GM12878 (cell line): ENCODE measurements at regions not wholly inside any gene's neighbourhood (a gene's known extent, or its start where the extent isn't known, plus 50 kb on each side); places are given as distances from the start of the nearest gene placed in this dataset.
A peak's percentile ranks its signal among the peaks of the same experiment; 100 is the strongest.

ENCODE experiments used
- BCL11A ChIP-seq: IDR thresholded peaks from 2 replicates; pipeline ENCODE4 v1.6.1; 2011; ENCODE audit warnings: low read depth, low read length
- CREM ChIP-seq: IDR thresholded peaks from 2 replicates; pipeline ENCODE4 v1.6.1; 2014; ENCODE audit warnings: antibody characterized with exemption, low read depth
- DPF2 ChIP-seq: fragments of 450-650 bp; IDR thresholded peaks from 2 replicates; pipeline ENCODE4 v1.6.1; 2017; ENCODE audit warnings: mild to moderate bottlenecking
- EZH2 ChIP-seq: IDR thresholded peaks from 2 replicates; pipeline ENCODE4 v1.6.1; 2012; ENCODE audit warnings: low read depth, mild to moderate bottlenecking, control low read depth, inconsistent platforms, low read length, borderline replicate concordance; ENCODE audit not compliant: control insufficient read depth
- HCFC1 ChIP-seq: fragments of 150-350 bp; IDR thresholded peaks from 2 replicates; pipeline ENCODE4 v1.6.1; 2014; ENCODE audit warnings: low read length
- JUND ChIP-seq: IDR thresholded peaks from 2 replicates; pipeline ENCODE4 v1.6.1; 2012; ENCODE audit warnings: low read depth, mild to moderate bottlenecking, low read length, improper control_type of control experiment, moderate library complexity
- MLLT1 ChIP-seq: fragments of 450-650 bp; IDR thresholded peaks from 2 replicates; pipeline ENCODE4 v1.6.1; 2016; ENCODE audit warnings: mild to moderate bottlenecking
- NFYA ChIP-seq: IDR thresholded peaks from 2 replicates; pipeline ENCODE4 v1.6.1; 2011; ENCODE audit warnings: low read depth, mild to moderate bottlenecking, low read length, improper control_type of control experiment, borderline replicate concordance
- NKRF ChIP-seq: fragments of 450-650 bp; conservative IDR thresholded peaks from 2 replicates; pipeline ENCODE4 v1.6.1; 2017; ENCODE audit warnings: mild to moderate bottlenecking, moderate library complexity
- POLR2AphosphoS5 ChIP-seq: IDR thresholded peaks from 2 replicates; pipeline ENCODE4 v1.6.1; 2011; ENCODE audit warnings: mild to moderate bottlenecking, low read length, inconsistent platforms
- RAD51 ChIP-seq: fragments of 450-650 bp; IDR thresholded peaks from 2 replicates; pipeline ENCODE4 v1.6.1; 2016; ENCODE audit warnings: moderate library complexity, mild to moderate bottlenecking, inconsistent platforms
- RFX5 ChIP-seq: IDR thresholded peaks from 2 replicates; pipeline ENCODE4 v1.6.1; 2011; ENCODE audit warnings: low read depth, low read length, improper control_type of control experiment
- SIN3A ChIP-seq: IDR thresholded peaks from 2 replicates; pipeline ENCODE4 v1.6.1; 2012; ENCODE audit warnings: low read depth, low read length, improper control_type of control experiment
- SMARCA5 ChIP-seq: fragments of 450-650 bp; IDR thresholded peaks from 2 replicates; pipeline ENCODE4 v1.6.1; 2017; ENCODE audit warnings: mild to moderate bottlenecking
- SP1 ChIP-seq: IDR thresholded peaks from one replicate; pipeline ENCODE4 v1.6.1; 2011; ENCODE audit warnings: low read depth, low read length
- SUZ12 ChIP-seq: fragments of 200-600 bp; sonication (generic); IDR thresholded peaks from one replicate; pipeline ENCODE4 v1.6.1; 2018; ENCODE audit warnings: antibody characterized with exemption, mild to moderate bottlenecking; ENCODE audit not compliant: unreplicated experiment
- TAF1 ChIP-seq: IDR thresholded peaks from 2 replicates; pipeline ENCODE4 v1.6.1; 2011; ENCODE audit warnings: mild to moderate bottlenecking, low read depth, low read length, borderline replicate concordance
- WRNIP1 ChIP-seq: IDR thresholded peaks from 2 replicates; pipeline ENCODE4 v1.6.1; 2011; ENCODE audit warnings: low read depth, low read length, improper control_type of control experiment, borderline replicate concordance
- YBX1 ChIP-seq: fragments of 450-650 bp; IDR thresholded peaks from 2 replicates; pipeline ENCODE4 v1.6.1; 2016; ENCODE audit warnings: antibody characterized with exemption
- ZZZ3 ChIP-seq: IDR thresholded peaks from 2 replicates; pipeline ENCODE4 v1.6.1; 2011; ENCODE audit warnings: low read depth; ENCODE audit not compliant: control insufficient read depth, insufficient read length
- TF ChIP-seq, protein P1 (sequence below): fragments of 450-650 bp; IDR thresholded peaks from 2 replicates; pipeline ENCODE4 v1.6.1; 2017; ENCODE audit warnings: low read depth, mild to moderate bottlenecking, moderate library complexity
- TF ChIP-seq, protein P2 (sequence below): IDR thresholded peaks from 2 replicates; pipeline ENCODE4 v1.6.1; 2012; ENCODE audit warnings: improper control_type of control experiment, low read depth, low read length; ENCODE audit not compliant: insufficient replicate concordance

- TF ChIP-seq, protein P1, sequence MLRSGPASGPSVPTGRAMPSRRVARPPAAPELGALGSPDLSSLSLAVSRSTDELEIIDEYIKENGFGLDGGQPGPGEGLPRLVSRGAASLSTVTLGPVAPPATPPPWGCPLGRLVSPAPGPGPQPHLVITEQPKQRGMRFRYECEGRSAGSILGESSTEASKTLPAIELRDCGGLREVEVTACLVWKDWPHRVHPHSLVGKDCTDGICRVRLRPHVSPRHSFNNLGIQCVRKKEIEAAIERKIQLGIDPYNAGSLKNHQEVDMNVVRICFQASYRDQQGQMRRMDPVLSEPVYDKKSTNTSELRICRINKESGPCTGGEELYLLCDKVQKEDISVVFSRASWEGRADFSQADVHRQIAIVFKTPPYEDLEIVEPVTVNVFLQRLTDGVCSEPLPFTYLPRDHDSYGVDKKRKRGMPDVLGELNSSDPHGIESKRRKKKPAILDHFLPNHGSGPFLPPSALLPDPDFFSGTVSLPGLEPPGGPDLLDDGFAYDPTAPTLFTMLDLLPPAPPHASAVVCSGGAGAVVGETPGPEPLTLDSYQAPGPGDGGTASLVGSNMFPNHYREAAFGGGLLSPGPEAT, result peak; percentile 81
- TF ChIP-seq, protein P2, sequence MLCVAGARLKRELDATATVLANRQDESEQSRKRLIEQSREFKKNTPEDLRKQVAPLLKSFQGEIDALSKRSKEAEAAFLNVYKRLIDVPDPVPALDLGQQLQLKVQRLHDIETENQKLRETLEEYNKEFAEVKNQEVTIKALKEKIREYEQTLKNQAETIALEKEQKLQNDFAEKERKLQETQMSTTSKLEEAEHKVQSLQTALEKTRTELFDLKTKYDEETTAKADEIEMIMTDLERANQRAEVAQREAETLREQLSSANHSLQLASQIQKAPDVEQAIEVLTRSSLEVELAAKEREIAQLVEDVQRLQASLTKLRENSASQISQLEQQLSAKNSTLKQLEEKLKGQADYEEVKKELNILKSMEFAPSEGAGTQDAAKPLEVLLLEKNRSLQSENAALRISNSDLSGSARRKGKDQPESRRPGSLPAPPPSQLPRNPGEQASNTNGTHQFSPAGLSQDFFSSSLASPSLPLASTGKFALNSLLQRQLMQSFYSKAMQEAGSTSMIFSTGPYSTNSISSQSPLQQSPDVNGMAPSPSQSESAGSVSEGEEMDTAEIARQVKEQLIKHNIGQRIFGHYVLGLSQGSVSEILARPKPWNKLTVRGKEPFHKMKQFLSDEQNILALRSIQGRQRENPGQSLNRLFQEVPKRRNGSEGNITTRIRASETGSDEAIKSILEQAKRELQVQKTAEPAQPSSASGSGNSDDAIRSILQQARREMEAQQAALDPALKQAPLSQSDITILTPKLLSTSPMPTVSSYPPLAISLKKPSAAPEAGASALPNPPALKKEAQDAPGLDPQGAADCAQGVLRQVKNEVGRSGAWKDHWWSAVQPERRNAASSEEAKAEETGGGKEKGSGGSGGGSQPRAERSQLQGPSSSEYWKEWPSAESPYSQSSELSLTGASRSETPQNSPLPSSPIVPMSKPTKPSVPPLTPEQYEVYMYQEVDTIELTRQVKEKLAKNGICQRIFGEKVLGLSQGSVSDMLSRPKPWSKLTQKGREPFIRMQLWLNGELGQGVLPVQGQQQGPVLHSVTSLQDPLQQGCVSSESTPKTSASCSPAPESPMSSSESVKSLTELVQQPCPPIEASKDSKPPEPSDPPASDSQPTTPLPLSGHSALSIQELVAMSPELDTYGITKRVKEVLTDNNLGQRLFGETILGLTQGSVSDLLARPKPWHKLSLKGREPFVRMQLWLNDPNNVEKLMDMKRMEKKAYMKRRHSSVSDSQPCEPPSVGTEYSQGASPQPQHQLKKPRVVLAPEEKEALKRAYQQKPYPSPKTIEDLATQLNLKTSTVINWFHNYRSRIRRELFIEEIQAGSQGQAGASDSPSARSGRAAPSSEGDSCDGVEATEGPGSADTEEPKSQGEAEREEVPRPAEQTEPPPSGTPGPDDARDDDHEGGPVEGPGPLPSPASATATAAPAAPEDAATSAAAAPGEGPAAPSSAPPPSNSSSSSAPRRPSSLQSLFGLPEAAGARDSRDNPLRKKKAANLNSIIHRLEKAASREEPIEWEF, result no peak
- TF ChIP-seq WRNIP1, result no peak
- no peak for TF ChIP-seq MLLT1
- no peak for TF ChIP-seq SUZ12
- no peak for TF ChIP-seq EZH2
- TF ChIP-seq YBX1, result no peak
- TF ChIP-seq SIN3A, result no peak
- peak; percentile 74 for TF ChIP-seq SMARCA5
- no peak for TF ChIP-seq JUND
- TF ChIP-seq RFX5, result no peak
- peak; percentile 56 for TF ChIP-seq SP1
- TF ChIP-seq CREM, result no peak
- TF ChIP-seq RAD51, result peak; percentile 68
- TF ChIP-seq NFYA, result no peak
- peak; percentile 52; the same call in 1 of the 2 replicates for TF ChIP-seq DPF2
- peak; percentile 42; the same call in 1 of the 2 replicates for TF ChIP-seq BCL11A
- peak; percentile 32; the same call in 1 of the 2 replicates for TF ChIP-seq TAF1
- TF ChIP-seq POLR2AphosphoS5, result no peak
- TF ChIP-seq ZZZ3, result no peak
- TF ChIP-seq NKRF, result no peak
- TF ChIP-seq HCFC1, result no peak
Observed at GRCh38 chr14:92259613-92260357, 63.2 kb upstream of the SLC24A4 start (continued).
